ENCODE measurements at regions not wholly inside any gene's neighbourhood (a gene's known extent, or its start where the extent isn't known, plus 50 kb on each side); places are given as distances from the start of the nearest gene placed in this dataset.

- DNase-seq = peak; percentile 62 to 63
These were observed 160.9 kb downstream of the SMIM20 start for GRCh38 chr4:26074712-26075430.

- DNase-seq = no peak
These were observed 161.6 kb downstream of the SMIM20 start for GRCh38 chr4:26075583-26075982.

- DNase-seq = peak in 1 of 2 donors; percentile 36
These were observed 162.1 kb downstream of the SMIM20 start for GRCh38 chr4:26076000-26076587.

GRCh38 chr4:26076896-26077295, 162.9 kb downstream of the SMIM20 start:
- DNase-seq = no peak

GRCh38 chr4:26077756-26078155, 163.7 kb downstream of the SMIM20 start:
- no peak for DNase-seq

- no peak for DNase-seq
These were observed 167.0 kb downstream of the SMIM20 start for GRCh38 chr4:26080870-26081628.

- DNase-seq = no peak
These were observed 167.9 kb downstream of the SMIM20 start for GRCh38 chr4:26081795-26082498.

GRCh38 chr4:26082565-26082964, 168.5 kb downstream of the SMIM20 start:
- no peak for DNase-seq

GRCh38 chr4:26083987-26084386, 170.0 kb downstream of the SMIM20 start:
- no peak for DNase-seq

GRCh38 chr4:26084414-26084813, 170.4 kb downstream of the SMIM20 start:
- DNase-seq = no peak

GRCh38 chr4:26085551-26085950, 171.5 kb downstream of the SMIM20 start:
- no peak for DNase-seq

GRCh38 chr4:26086621-26087441, 172.8 kb downstream of the SMIM20 start:
- DNase-seq = no peak

- DNase-seq = no peak
These were observed 174.5 kb downstream of the SMIM20 start for GRCh38 chr4:26088433-26088928.

- DNase-seq = no peak
These were observed 179.5 kb downstream of the SMIM20 start for GRCh38 chr4:26093551-26093950.

- DNase-seq = no peak
These were observed 180.1 kb downstream of the SMIM20 start for GRCh38 chr4:26094076-26094475.

GRCh38 chr4:26094911-26095310, 180.9 kb downstream of the SMIM20 start:
- no peak for DNase-seq

- no peak for DNase-seq
These were observed 185.9 kb downstream of the SMIM20 start for GRCh38 chr4:26099967-26100366.

- no peak for DNase-seq
These were observed 187.0 kb downstream of the SMIM20 start for GRCh38 chr4:26101011-26101410.

- DNase-seq = no peak
These were observed 190.2 kb downstream of the SMIM20 start for GRCh38 chr4:26104056-26104685.

GRCh38 chr4:26105337-26105736, 191.3 kb downstream of the SMIM20 start:
- DNase-seq = no peak

- no peak for DNase-seq
These were observed 192.0 kb downstream of the SMIM20 start for GRCh38 chr4:26105815-26106699.

All from stimulated activated CD4-positive, alpha-beta T cell treated with anti-CD3 and anti-CD28 coated beads, Interleukin-2, amount 100 ng/mL, for 48 hours (primary cell).